HG02852 (cell line): ENCODE measurements at regions not wholly inside any gene's neighbourhood (a gene's known extent, or its start where the extent isn't known, plus 50 kb on each side); places are given as distances from the start of the nearest gene placed in this dataset.
"Not testable (repeated sequence)": the region's sequence is repeated elsewhere in the genome, so short reads cannot be mapped to it uniquely, and the experiment has no call there.

ENCODE experiments used
- ATAC-seq: cut with Tn5 transposase; IDR thresholded peaks from one replicate; pipeline ENCODE4 v1.9.1; 2021; ENCODE audit warnings: mild to moderate bottlenecking, moderate library complexity; ENCODE audit not compliant: unreplicated experiment

GRCh38 chr10:9999627-10000026 lies 1018.0 kb upstream of the CELF2 start:
- ATAC-seq: no peak

GRCh38 chr10:10007957-10008356 lies 1009.7 kb upstream of the CELF2 start:
- ATAC-seq: peak; percentile 66

- ATAC-seq: no peak
These were observed 1007.3 kb upstream of the CELF2 start for GRCh38 chr10:10010397-10010796.

- no peak for ATAC-seq
These were observed 1002.8 kb upstream of the CELF2 start for GRCh38 chr10:10014846-10015245.

GRCh38 chr10:10017716-10018115 lies 1000.0 kb upstream of the CELF2 start:
- ATAC-seq: no peak

- no peak for ATAC-seq
These were observed 996.7 kb upstream of the CELF2 start for GRCh38 chr10:10020945-10021344.

GRCh38 chr10:10032991-10033390 lies 984.7 kb upstream of the CELF2 start:
- ATAC-seq: no peak

GRCh38 chr10:10038348-10038747 lies 979.3 kb upstream of the CELF2 start:
- ATAC-seq: no peak

- no peak for ATAC-seq
These were observed 978.1 kb upstream of the CELF2 start for GRCh38 chr10:10039595-10039994.

- ATAC-seq: no peak
These were observed 974.6 kb upstream of the CELF2 start for GRCh38 chr10:10043083-10043482.

GRCh38 chr10:10044922-10045764 lies 972.5 kb upstream of the CELF2 start:
- peak; percentile 72 for ATAC-seq

- ATAC-seq: peak; percentile 36
These were observed 972.0 kb upstream of the CELF2 start for GRCh38 chr10:10045765-10046028.

- ATAC-seq: no peak
These were observed 970.2 kb upstream of the CELF2 start for GRCh38 chr10:10047426-10047825.

GRCh38 chr10:10053051-10053450 lies 964.6 kb upstream of the CELF2 start:
- no peak for ATAC-seq

GRCh38 chr10:10054466-10054865 lies 963.2 kb upstream of the CELF2 start:
- ATAC-seq: no peak

GRCh38 chr10:10055656-10056442 lies 961.8 kb upstream of the CELF2 start:
- ATAC-seq: no peak

- no peak for ATAC-seq
These were observed 960.7 kb upstream of the CELF2 start for GRCh38 chr10:10056961-10057360.

GRCh38 chr10:10067644-10068043 lies 950.0 kb upstream of the CELF2 start:
- no peak for ATAC-seq

GRCh38 chr10:10074847-10075246 lies 942.8 kb upstream of the CELF2 start:
- not testable (repeated sequence) for ATAC-seq

- ATAC-seq: no peak
These were observed 939.2 kb upstream of the CELF2 start for GRCh38 chr10:10078446-10078845.

- no peak for ATAC-seq
These were observed 925.1 kb upstream of the CELF2 start for GRCh38 chr10:10092581-10092980.

GRCh38 chr10:10093021-10093420 lies 924.7 kb upstream of the CELF2 start:
- no peak for ATAC-seq
